ENCODE measurements at regions not wholly inside any gene's neighbourhood (a gene's known extent, or its start where the extent isn't known, plus 50 kb on each side); places are given as distances from the start of the nearest gene placed in this dataset.

DNA sequence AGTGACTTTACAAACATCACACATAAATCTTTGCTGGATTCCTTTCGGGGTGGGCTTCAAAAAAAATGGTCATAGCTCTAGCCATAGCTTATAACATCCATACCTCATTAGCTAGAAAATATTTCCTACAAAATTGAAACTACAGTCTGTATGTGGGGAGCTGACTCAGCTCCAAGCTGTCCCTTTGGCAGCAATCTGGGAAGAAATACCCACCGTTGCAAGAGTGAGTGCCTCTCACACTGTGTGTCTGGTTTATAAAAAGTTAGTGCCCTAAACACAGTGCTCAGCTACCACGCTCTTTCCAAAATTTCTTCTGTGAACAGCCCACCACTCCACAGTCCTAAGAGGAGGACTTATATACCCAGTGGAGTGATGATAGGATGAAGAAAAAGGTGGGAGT is 170.1 kb downstream of the RBM43 start:
- no peaks in the 10 kb centered on the region for H3K27me3 ChIP-seq
- DNase-seq: no peak
- WGBS, 2 donors: 65 to 71% methylated on average over 3 of the region's 3 CpGs
- H3K9me3 ChIP-seq: no peaks in the 10 kb centered on the region
- intact Hi-C loops (cut with DNase I): no loop called here
- H3K4me1 ChIP-seq: no peaks in the 10 kb centered on the region
- no peaks in the 10 kb centered on the region for H3K36me3 ChIP-seq
- H3K27ac ChIP-seq: no peak overlapping the region
- TF ChIP-seq, protein P1, sequence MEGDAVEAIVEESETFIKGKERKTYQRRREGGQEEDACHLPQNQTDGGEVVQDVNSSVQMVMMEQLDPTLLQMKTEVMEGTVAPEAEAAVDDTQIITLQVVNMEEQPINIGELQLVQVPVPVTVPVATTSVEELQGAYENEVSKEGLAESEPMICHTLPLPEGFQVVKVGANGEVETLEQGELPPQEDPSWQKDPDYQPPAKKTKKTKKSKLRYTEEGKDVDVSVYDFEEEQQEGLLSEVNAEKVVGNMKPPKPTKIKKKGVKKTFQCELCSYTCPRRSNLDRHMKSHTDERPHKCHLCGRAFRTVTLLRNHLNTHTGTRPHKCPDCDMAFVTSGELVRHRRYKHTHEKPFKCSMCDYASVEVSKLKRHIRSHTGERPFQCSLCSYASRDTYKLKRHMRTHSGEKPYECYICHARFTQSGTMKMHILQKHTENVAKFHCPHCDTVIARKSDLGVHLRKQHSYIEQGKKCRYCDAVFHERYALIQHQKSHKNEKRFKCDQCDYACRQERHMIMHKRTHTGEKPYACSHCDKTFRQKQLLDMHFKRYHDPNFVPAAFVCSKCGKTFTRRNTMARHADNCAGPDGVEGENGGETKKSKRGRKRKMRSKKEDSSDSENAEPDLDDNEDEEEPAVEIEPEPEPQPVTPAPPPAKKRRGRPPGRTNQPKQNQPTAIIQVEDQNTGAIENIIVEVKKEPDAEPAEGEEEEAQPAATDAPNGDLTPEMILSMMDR (IDR thresholded peaks at IDR 0.05): no peak
- TF ChIP-seq POLR2A (IDR thresholded peaks at IDR 0.05): no peak
- no peak overlapping the region for H3K4me3 ChIP-seq

DNA sequence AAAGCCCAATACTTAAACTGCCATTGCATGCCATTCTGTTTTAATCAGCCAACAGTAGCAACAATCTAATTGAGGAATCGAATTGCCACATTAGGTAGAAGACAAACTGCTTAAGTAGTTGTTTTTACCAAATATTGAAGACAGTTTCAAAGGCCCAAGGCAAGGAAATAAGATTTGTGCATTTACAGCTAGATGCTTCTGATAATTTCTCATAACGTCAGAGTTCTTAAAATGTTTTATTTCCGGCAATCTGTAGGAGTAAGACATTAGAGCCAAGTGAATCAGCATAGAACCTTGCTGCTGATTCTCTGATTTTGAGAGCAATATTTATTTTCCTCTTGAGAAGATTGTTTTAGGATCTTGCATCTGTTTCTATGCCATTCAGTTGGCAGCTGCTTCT is 174.3 kb downstream of the RBM43 start:
- H3K36me3 ChIP-seq: no peaks in the 10 kb centered on the region
- no peak overlapping the region for H3K27ac ChIP-seq
- H3K4me3 ChIP-seq: no peak overlapping the region
- no peak for TF ChIP-seq POLR2A (IDR thresholded peaks at IDR 0.05)
- TF ChIP-seq, protein P1 (IDR thresholded peaks at IDR 0.05): no peak
- intact Hi-C loops (cut with DNase I): no loop called here
- WGBS, 2 donors: 69 to 84% methylated on average over 3 of the region's 3 CpGs
- no peaks in the 10 kb centered on the region for H3K27me3 ChIP-seq
- no peak for DNase-seq
- H3K4me1 ChIP-seq: no peaks in the 10 kb centered on the region
- H3K9me3 ChIP-seq: no peaks in the 10 kb centered on the region

DNA sequence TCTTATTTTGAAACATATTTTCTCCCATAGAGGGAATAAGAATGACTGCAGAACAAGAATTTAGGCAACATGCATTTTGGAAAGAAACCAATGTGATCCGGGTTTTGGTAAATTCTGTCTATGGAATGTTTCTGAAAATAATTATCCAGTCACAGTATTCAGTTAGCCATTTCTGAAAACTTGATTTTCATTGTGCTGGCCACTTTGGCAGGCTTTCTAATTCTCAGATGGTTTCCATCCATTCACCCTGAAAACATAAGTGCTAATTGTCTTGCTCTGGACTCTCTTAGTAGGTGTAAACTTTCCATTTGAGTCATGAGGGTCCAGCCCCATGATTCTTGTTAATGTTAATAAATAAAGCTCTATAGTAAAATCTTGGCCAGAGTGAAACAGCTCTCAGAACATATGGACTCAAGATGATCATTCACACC is 176.5 kb downstream of the RBM43 start:
- Histone ChIP-seq H3K4me1 (no peaks in the 10 kb centered on the region), H3K27me3 (no peaks in the 10 kb centered on the region), H3K4me3 (no peak overlapping the region), H3K27ac (no peak overlapping the region), H3K36me3 (no peaks in the 10 kb centered on the region), H3K9me3 (no peaks in the 10 kb centered on the region)
- 54 to 69% methylated on average over 1 of the region's 1 CpG for WGBS, 2 donors
- TF ChIP-seq, protein P1 (IDR thresholded peaks at IDR 0.05): no peak
- no peak for TF ChIP-seq POLR2A (IDR thresholded peaks at IDR 0.05)
- intact Hi-C loops (cut with DNase I): no loop called here
- DNase-seq: no peak

DNA sequence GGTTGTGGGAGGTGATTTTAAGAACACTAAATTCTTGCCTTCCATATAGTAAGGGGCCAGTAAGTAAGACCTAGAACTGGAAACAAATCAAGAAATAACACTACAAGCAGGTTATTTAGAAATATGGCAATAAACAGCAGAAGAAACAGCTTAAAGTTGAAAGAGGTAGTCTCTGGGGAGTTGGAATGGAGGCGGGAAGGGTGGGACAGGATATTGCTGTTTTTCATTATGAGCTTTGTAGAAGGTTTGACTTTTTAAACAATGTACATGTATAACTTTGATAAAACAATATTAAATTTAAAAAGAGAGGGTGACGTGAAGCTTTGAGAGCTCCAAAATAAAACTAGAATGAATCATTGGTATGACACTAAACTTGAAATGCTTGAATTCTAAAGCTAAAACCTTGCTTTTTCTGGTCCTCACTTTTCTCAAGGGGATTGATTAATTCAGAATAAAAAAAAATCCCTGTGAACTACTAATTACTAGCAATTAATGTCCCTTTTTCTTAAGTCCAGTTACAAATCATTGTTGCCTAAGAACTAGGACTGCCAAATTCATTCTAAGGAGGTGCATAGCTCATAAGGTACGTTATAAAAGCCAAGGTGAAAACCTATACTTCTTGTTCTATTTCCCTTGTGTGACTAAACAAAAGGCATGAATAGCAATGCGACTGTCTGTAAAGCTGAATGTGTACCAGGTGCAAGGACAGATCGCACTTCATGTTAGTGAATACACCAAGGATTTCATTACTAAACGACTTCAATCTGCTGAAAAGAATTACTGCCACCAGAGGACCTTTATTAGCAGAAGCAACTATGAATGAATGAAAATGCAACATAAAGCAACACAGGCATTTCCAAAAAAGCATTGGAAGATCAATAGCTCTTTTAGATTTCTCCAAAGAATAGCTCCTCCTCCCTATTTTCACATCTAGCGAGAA is 177.5 kb downstream of the RBM43 start:
- H3K4me3 ChIP-seq: no peak overlapping the region
- H3K36me3 ChIP-seq: no peaks in the 10 kb centered on the region
- no peak for DNase-seq
- TF ChIP-seq POLR2A (IDR thresholded peaks at IDR 0.05): no peak
- TF ChIP-seq, protein P1 (IDR thresholded peaks at IDR 0.05): no peak
- H3K27me3 ChIP-seq: no peaks in the 10 kb centered on the region
- intact Hi-C loops (cut with DNase I): no loop called here
- WGBS, 2 donors: 56 to 71% methylated on average over 7 of the region's 7 CpGs
- no peak overlapping the region for H3K27ac ChIP-seq
- no peaks in the 10 kb centered on the region for H3K9me3 ChIP-seq
- H3K4me1 ChIP-seq: no peaks in the 10 kb centered on the region

DNA sequence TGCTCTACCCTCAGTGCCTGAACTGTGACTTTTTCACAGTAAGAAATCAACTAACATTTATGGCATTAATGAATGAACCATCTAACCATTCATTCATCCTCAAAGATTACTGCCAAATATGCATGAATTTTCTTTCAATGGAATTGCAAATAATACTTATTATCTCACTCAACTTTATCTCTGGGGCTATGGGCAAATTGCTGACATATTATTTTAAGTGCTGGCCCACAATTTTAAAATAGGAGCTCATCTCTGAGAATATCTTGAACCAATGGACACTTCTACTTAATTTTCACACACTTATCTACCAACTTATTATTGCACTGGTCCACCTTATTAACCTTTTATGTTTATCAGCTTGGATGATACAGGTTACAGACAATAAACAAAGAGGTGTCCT is 182.8 kb downstream of the RBM43 start:
- no peak for TF ChIP-seq POLR2A (IDR thresholded peaks at IDR 0.05)
- TF ChIP-seq, protein P1 (IDR thresholded peaks at IDR 0.05): no peak
- no peak overlapping the region for H3K27ac ChIP-seq
- no peak overlapping the region for H3K4me3 ChIP-seq
- H3K27me3 ChIP-seq: no peaks in the 10 kb centered on the region
- intact Hi-C loops (cut with DNase I): no loop called here
- no peaks in the 10 kb centered on the region for H3K36me3 ChIP-seq
- peaks cover 0 to 5% (median 0%) of the 10 kb centered on the region in 3 donors for H3K9me3 ChIP-seq
- no peaks in the 10 kb centered on the region for H3K4me1 ChIP-seq
- no peak for DNase-seq

Data from esophagus squamous epithelium (tissue), 5 donors.